ENCODE measurements at regions not wholly inside any gene's neighbourhood (a gene's known extent, or its start where the extent isn't known, plus 50 kb on each side); places are given as distances from the start of the nearest gene placed in this dataset.

DNA sequence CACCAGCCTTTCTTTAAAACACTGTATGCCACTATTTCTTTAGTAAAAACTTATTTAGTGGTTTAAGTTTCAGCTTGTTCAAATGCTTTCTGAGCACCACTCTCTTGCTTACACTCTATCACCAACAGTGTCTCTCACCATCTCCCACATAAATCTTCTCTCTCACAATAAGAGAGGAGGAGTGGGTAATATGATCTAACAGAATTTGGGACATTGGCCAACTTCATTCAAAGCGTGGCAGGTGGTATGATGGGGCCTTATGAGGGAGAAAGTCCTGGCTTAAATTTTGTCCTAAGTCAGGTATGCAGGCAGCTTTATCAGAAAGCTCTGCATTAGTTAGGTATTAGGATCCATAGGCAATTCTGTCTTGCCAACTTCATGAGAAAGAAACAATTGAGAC, 1132.5 kb downstream of the TUSC7 start:
- TF ChIP-seq SIN3A (IDR thresholded peaks at IDR 0.05; ENCODE audit: borderline replicate concordance in 2 of 2, control insufficient read depth in 1 of 2, low read depth in 2 of 2, low read length in 2 of 2) (no peak), RFX5 (IDR thresholded peaks at IDR 0.05; ENCODE audit: low read depth, low read length) (no peak), ZFX (CRISPR knock-in tag; IDR thresholded peaks at IDR 0.05) (no peak), E2F1 (CRISPR knock-in tag; IDR thresholded peaks at IDR 0.05) (no peak), ZNF76 (CRISPR knock-in tag; IDR thresholded peaks at IDR 0.05; ENCODE audit: borderline replicate concordance) (no peak), NR2C2 (CRISPR knock-in tag; IDR thresholded peaks at IDR 0.05) (no peak), NR2C2 (tag; IDR thresholded peaks at IDR 0.05) (no peak), KHSRP (IDR thresholded peaks at IDR 0.05) (no peak), EZH2 (IDR thresholded peaks at IDR 0.05; ENCODE audit: borderline replicate concordance, low read depth, low read length) (no peak), ELF1 (tag; IDR thresholded peaks at IDR 0.05) (no peak), SMC3 (conservative IDR thresholded peaks at IDR 0.05; ENCODE audit: insufficient read depth, low read depth, low read length) (no peak), TEAD1 (CRISPR knock-in tag; IDR thresholded peaks at IDR 0.05) (no peak), RB1 (IDR thresholded peaks at IDR 0.05; ENCODE audit: low read depth) (no peak), ATF3 (IDR thresholded peaks at IDR 0.05) (no peak), ATF3 (CRISPR knock-in tag; conservative IDR thresholded peaks at IDR 0.05) (no peak)

Data from K562 (cell line).